ENCODE measurements at regions not wholly inside any gene's neighbourhood (a gene's known extent, or its start where the extent isn't known, plus 50 kb on each side); places are given as distances from the start of the nearest gene placed in this dataset.

- Histone ChIP-seq H3K9me2 (replicated peaks; ENCODE audit: insufficient read depth, low read length) (no peaks in the 10 kb centered on the region), H3K9ac (ENCODE audit: low read length) (no peak overlapping the region), H3F3A (ENCODE audit: insufficient read depth) (no peaks in the 10 kb centered on the region), H3K27me3 (ENCODE audit: low read length) (no peaks in the 10 kb centered on the region), H3K9me3 (ENCODE audit: insufficient read depth, low read length) (no peaks in the 10 kb centered on the region), H3K36me3 (ENCODE audit: low read length) (no peaks in the 10 kb centered on the region), H3K79me2 (ENCODE audit: insufficient read depth, low read length) (no peaks in the 10 kb centered on the region), H2AFZ (ENCODE audit: low read depth, low read length, severe bottlenecking) (no peak overlapping the region), H3K4me3 (ENCODE audit: insufficient read depth, low read length, poor library complexity, severe bottlenecking) (no peak overlapping the region), H3K4me2 (ENCODE audit: low read depth, low read length, poor library complexity, severe bottlenecking) (no peak overlapping the region), H3K27ac (ENCODE audit: low read depth, low read length) (no peak overlapping the region), H4K20me1 (ENCODE audit: low read depth, low read length) (no peaks in the 10 kb centered on the region)
- TF ChIP-seq EZH2phosphoT487 (conservative IDR thresholded peaks at IDR 0.05; ENCODE audit: low read length) = no peak
- TF ChIP-seq CTCF (IDR thresholded peaks at IDR 0.05; ENCODE audit: insufficient read depth, low read length, poor library complexity, severe bottlenecking) = no peak
Measured at GRCh38 chr6:51531623-51532022, 555.8 kb downstream of the PKHD1 start.

- no peaks in the 10 kb centered on the region for H3K27me3 ChIP-seq (ENCODE audit: low read length)
- H3K9ac ChIP-seq (ENCODE audit: low read length) = no peak overlapping the region
- H3F3A ChIP-seq (ENCODE audit: insufficient read depth) = no peaks in the 10 kb centered on the region
- H3K9me3 ChIP-seq (ENCODE audit: insufficient read depth, low read length) = no peaks in the 10 kb centered on the region
- H3K79me2 ChIP-seq (ENCODE audit: insufficient read depth, low read length) = no peaks in the 10 kb centered on the region
- H3K4me3 ChIP-seq (ENCODE audit: insufficient read depth, low read length, poor library complexity, severe bottlenecking) = no peak overlapping the region
- no peaks in the 10 kb centered on the region for H3K9me2 ChIP-seq (replicated peaks; ENCODE audit: insufficient read depth, low read length)
- no peak overlapping the region for H3K4me2 ChIP-seq (ENCODE audit: low read depth, low read length, poor library complexity, severe bottlenecking)
- H3K27ac ChIP-seq (ENCODE audit: low read depth, low read length) = no peak overlapping the region
- no peak overlapping the region for H2AFZ ChIP-seq (ENCODE audit: low read depth, low read length, severe bottlenecking)
- TF ChIP-seq CTCF (IDR thresholded peaks at IDR 0.05; ENCODE audit: insufficient read depth, low read length, poor library complexity, severe bottlenecking) (no peak), EZH2phosphoT487 (conservative IDR thresholded peaks at IDR 0.05; ENCODE audit: low read length) (no peak)
- no peaks in the 10 kb centered on the region for H4K20me1 ChIP-seq (ENCODE audit: low read depth, low read length)
- H3K36me3 ChIP-seq (ENCODE audit: low read length) = no peaks in the 10 kb centered on the region
Measured at GRCh38 chr6:51533962-51534361, 553.5 kb downstream of the PKHD1 start.

- Histone ChIP-seq H3K4me2 (ENCODE audit: low read depth, low read length, poor library complexity, severe bottlenecking) (no peak overlapping the region), H3K27ac (ENCODE audit: low read depth, low read length) (no peak overlapping the region), H3K79me2 (ENCODE audit: insufficient read depth, low read length) (no peaks in the 10 kb centered on the region), H3K9me3 (ENCODE audit: insufficient read depth, low read length) (no peaks in the 10 kb centered on the region), H3K9ac (ENCODE audit: low read length) (no peak overlapping the region), H3K27me3 (ENCODE audit: low read length) (no peaks in the 10 kb centered on the region), H3K4me3 (ENCODE audit: insufficient read depth, low read length, poor library complexity, severe bottlenecking) (no peak overlapping the region), H3K36me3 (ENCODE audit: low read length) (no peaks in the 10 kb centered on the region), H3F3A (ENCODE audit: insufficient read depth) (no peaks in the 10 kb centered on the region), H2AFZ (ENCODE audit: low read depth, low read length, severe bottlenecking) (no peak overlapping the region), H3K9me2 (replicated peaks; ENCODE audit: insufficient read depth, low read length) (no peaks in the 10 kb centered on the region), H4K20me1 (ENCODE audit: low read depth, low read length) (no peaks in the 10 kb centered on the region)
- TF ChIP-seq EZH2phosphoT487 (conservative IDR thresholded peaks at IDR 0.05; ENCODE audit: low read length) = no peak
- no peak for TF ChIP-seq CTCF (IDR thresholded peaks at IDR 0.05; ENCODE audit: insufficient read depth, low read length, poor library complexity, severe bottlenecking)
Measured at GRCh38 chr6:51535327-51535726, 552.1 kb downstream of the PKHD1 start.
